ENCODE measurements at regions not wholly inside any gene's neighbourhood (a gene's known extent, or its start where the extent isn't known, plus 50 kb on each side); places are given as distances from the start of the nearest gene placed in this dataset.

DNA sequence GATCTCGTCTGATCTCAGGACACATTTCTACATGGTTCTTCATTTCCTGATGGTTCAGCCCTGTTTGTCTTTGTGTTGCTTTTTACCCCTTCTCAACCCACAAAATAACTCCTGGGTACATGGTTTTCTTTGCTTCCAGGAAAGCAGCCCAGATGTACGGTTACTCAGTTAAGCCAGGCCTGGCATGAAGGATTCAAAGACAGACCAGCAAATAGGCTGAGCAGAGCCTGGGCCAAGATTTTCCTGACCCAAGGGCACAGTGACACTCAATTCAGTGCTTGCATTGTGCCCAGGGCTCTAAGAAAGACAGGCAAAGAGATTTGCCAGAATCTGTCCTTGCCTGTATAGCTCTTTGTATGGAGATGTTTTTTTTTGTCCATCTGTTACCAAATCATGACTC, 340.8 kb upstream of the KIAA1217 start:
- Histone ChIP-seq H3K36me3 (ENCODE audit: low read depth) (no peaks in the 10 kb centered on the region), H3K27ac (no peak overlapping the region), H3K27me3 (ENCODE audit: insufficient read depth, low read depth) (no peaks in the 10 kb centered on the region), H3F3A (ENCODE audit: insufficient read depth, low read depth) (no peaks in the 10 kb centered on the region), H3K4me1 (replicated peaks; ENCODE audit: insufficient read depth) (no peaks in the 10 kb centered on the region), H2AFZ (no peak overlapping the region), H4K20me1 (ENCODE audit: insufficient read depth) (no peaks in the 10 kb centered on the region), H3K4me2 (no peak overlapping the region), H3K79me2 (ENCODE audit: low read depth) (no peaks in the 10 kb centered on the region), H3K4me3 (no peak overlapping the region), H3K9me2 (ENCODE audit: insufficient read depth) (no peaks in the 10 kb centered on the region), H3K9me3 (ENCODE audit: insufficient read depth, low read depth) (no peaks in the 10 kb centered on the region)
- POLR2A ChIA-PET (ENCODE audit: unreplicated experiment): no interaction called here
- TF ChIP-seq, protein P1, sequence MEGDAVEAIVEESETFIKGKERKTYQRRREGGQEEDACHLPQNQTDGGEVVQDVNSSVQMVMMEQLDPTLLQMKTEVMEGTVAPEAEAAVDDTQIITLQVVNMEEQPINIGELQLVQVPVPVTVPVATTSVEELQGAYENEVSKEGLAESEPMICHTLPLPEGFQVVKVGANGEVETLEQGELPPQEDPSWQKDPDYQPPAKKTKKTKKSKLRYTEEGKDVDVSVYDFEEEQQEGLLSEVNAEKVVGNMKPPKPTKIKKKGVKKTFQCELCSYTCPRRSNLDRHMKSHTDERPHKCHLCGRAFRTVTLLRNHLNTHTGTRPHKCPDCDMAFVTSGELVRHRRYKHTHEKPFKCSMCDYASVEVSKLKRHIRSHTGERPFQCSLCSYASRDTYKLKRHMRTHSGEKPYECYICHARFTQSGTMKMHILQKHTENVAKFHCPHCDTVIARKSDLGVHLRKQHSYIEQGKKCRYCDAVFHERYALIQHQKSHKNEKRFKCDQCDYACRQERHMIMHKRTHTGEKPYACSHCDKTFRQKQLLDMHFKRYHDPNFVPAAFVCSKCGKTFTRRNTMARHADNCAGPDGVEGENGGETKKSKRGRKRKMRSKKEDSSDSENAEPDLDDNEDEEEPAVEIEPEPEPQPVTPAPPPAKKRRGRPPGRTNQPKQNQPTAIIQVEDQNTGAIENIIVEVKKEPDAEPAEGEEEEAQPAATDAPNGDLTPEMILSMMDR (conservative IDR thresholded peaks at IDR 0.05): no peak
- TF ChIP-seq EZH2 (IDR thresholded peaks at IDR 0.05; ENCODE audit: low read depth): no peak
- BruUV-seq (replicated peaks): no TSS peak
- intact Hi-C loops (cut with micrococcal nuclease; ENCODE audit: unreplicated experiment): no loop called here
- CTCF ChIA-PET: no interaction called here
- DNase-seq: no peak

DNA sequence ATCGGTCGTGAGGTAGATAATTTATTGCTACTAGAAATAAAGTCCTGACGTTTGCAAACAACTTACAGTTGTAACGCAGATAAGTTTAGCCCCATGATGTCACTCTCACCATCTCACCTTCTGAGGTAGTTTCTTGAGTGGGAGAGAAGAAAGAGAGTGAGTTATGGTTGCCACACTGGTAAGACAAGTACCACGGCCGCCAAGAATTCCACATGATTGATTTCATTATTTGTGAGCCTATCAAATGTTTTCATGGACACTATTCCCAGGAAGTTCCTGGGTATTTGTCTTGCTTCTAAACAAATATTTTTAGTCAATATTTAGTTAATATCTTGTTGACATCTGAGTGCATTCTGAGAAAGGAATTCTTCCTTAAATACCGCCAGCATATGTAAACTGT, 339.4 kb upstream of the KIAA1217 start:
- no TSS peak for BruUV-seq (replicated peaks)
- Histone ChIP-seq H3K4me3 (no peak overlapping the region), H3F3A (ENCODE audit: insufficient read depth, low read depth) (no peaks in the 10 kb centered on the region), H4K20me1 (ENCODE audit: insufficient read depth) (no peaks in the 10 kb centered on the region), H3K4me1 (replicated peaks; ENCODE audit: insufficient read depth) (no peaks in the 10 kb centered on the region), H3K27ac (no peak overlapping the region), H2AFZ (no peak overlapping the region), H3K27me3 (ENCODE audit: insufficient read depth, low read depth) (no peaks in the 10 kb centered on the region), H3K4me2 (no peak overlapping the region), H3K36me3 (ENCODE audit: low read depth) (no peaks in the 10 kb centered on the region), H3K79me2 (ENCODE audit: low read depth) (no peaks in the 10 kb centered on the region), H3K9me2 (ENCODE audit: insufficient read depth) (no peaks in the 10 kb centered on the region), H3K9me3 (ENCODE audit: insufficient read depth, low read depth) (no peaks in the 10 kb centered on the region)
- intact Hi-C loops (cut with micrococcal nuclease; ENCODE audit: unreplicated experiment): no loop called here
- no peak for TF ChIP-seq EZH2 (IDR thresholded peaks at IDR 0.05; ENCODE audit: low read depth)
- CTCF ChIA-PET: no interaction called here
- no peak for DNase-seq
- POLR2A ChIA-PET (ENCODE audit: unreplicated experiment): no interaction called here

DNA sequence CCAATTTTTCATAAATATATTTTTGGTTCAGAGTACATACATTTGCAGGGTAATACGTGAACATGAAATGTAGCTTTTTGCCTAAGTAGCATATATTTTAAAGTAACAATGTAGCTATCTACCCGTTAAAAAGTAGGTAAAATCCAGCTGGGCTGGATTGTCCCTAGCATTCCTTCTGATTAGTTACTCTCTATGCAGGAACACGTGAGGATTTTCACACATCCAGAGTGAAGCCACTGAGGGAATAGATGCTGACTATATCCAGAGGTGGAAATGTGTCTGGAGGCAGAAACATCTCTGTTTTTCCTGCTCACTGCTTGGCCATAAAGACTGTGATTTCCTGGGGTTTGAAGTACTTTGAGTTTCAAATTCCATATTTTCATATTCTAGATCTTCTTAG, 338.9 kb upstream of the KIAA1217 start:
- Histone ChIP-seq H3K9me3 (ENCODE audit: insufficient read depth, low read depth) (no peaks in the 10 kb centered on the region), H3K4me1 (replicated peaks; ENCODE audit: insufficient read depth) (no peaks in the 10 kb centered on the region), H3K4me3 (no peak overlapping the region), H3K36me3 (ENCODE audit: low read depth) (no peaks in the 10 kb centered on the region), H3K27me3 (ENCODE audit: insufficient read depth, low read depth) (no peaks in the 10 kb centered on the region), H3K9me2 (ENCODE audit: insufficient read depth) (no peaks in the 10 kb centered on the region), H3K79me2 (ENCODE audit: low read depth) (no peaks in the 10 kb centered on the region), H4K20me1 (ENCODE audit: insufficient read depth) (no peaks in the 10 kb centered on the region), H2AFZ (no peak overlapping the region), H3K4me2 (no peak overlapping the region), H3F3A (ENCODE audit: insufficient read depth, low read depth) (no peaks in the 10 kb centered on the region), H3K27ac (no peak overlapping the region)
- DNase-seq: no peak
- ChIA-PET CTCF (no interaction called here), POLR2A (ENCODE audit: unreplicated experiment) (no interaction called here)
- no peak for TF ChIP-seq EZH2 (IDR thresholded peaks at IDR 0.05; ENCODE audit: low read depth)
- TF ChIP-seq, protein P1 (conservative IDR thresholded peaks at IDR 0.05): no peak
- no TSS peak for BruUV-seq (replicated peaks)
- intact Hi-C loops (cut with micrococcal nuclease; ENCODE audit: unreplicated experiment): no loop called here
